Activated naive CD8-positive, alpha-beta T cell treated with anti-CD3 and anti-CD28 coated beads, Interleukin-2, amount 50 U/mL, for 16 hours (primary cell): ENCODE measurements at regions not wholly inside any gene's neighbourhood (a gene's known extent, or its start where the extent isn't known, plus 50 kb on each side); places are given as distances from the start of the nearest gene placed in this dataset.
"Not testable (repeated sequence)": the region's sequence is repeated elsewhere in the genome, so short reads cannot be mapped to it uniquely, and the experiment has no call there.

Experiments
- DNase-seq: peaks from one replicate; pipeline ENCODE4 v3.0.0-alpha.2; 2020; ENCODE audit warnings: low read depth, low spot score

DNA sequence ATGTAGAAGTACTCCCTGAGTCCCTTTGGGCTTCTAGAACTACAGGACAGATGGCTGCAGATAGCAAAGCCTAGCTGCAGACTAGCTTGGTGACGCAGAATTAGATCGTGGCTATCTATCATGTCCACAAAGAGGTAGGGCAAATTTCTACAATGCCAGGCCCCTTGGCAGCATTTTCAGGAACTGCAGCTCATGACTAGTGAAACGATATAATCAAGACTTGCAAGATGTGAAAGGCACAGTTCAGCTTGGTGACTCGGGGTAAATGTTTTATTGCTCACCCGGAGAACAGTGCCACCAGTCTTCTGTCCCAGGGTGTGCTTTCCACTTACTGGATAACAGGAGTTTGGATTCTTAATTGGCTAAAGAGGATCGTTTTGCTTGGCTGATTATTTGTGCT, 108.7 kb upstream of the LY86 start:
- DNase-seq: no peak

GRCh38 chr6:6482256-6482655, 106.3 kb upstream of the LY86 start:
- DNase-seq: no peak

DNA sequence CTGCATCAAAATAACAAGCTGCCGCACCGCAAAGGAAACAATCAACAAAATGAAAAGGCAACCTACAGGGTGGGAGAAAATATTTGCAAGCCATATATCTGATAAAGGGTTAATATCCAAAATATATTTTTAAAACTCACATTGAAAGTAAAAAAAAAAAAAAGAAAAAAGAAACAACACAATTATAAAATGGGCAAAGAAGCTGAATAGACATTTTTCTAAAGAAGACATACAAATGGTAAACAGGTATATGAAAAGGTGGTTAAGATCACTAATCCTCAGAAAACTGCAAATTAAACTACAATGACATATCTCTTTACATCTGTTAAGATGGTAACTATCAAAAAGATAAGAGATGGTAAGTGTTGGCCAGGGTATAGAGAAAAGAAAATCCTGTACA, 105.4 kb upstream of the LY86 start:
- no peak for DNase-seq

DNA sequence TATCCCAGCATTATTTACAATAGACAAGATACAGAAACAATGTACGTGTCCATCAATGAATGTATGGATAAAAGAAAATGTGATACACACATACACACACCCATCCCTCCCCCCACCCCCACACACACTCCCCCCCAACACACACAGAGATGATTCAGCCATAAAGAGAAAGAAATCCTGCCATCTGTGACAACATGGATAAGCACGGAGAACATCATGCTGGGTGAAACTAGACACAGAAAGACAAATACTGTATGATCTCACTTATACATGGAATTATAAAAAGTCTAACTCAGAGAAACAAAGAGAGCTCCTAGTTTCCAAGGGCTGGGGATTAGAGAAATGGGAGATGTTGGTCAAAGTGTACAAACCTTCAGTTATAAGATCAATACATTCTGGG, 104.8 kb upstream of the LY86 start:
- DNase-seq: no peak

DNA sequence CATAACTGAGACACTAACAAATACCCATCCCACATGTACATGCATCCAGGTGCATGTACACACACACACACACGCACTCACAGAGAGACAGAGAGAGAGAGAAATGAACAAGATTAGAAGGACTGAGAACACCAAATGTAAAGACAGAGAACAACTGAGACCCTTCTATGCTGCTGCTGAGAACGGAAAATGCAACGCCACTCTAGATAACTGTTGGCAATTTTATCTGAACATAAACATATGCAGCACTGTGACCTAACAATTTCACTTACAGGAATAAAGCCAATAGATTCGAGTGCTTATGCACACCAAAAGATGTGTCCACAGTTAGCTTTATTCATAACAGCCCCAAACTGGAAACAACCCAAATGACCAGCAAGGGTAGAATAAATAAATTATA, 103.8 kb upstream of the LY86 start:
- no peak for DNase-seq

- no peak for DNase-seq
Observed at GRCh38 chr6:6486595-6486994, 101.9 kb upstream of the LY86 start.

DNA sequence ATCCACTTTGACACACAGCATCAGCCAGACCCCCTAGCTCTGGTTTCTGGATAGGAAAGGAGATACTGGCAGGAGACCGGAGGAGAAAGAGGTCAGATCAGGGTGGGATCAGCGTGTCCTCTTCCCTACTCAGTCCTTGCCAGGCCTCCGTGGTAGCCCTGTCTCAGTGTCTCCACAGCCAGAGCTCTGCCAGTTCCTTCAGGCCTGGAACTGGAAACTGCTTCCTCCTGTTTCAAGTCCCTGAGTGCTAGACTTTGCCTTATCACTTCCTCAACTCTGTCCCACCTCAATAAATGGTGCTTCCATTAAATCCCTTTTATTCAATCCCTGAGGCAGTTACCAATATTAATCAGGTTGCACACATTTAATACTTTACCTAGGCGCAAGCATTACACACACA, 96.8 kb upstream of the LY86 start:
- DNase-seq: no peak

DNA sequence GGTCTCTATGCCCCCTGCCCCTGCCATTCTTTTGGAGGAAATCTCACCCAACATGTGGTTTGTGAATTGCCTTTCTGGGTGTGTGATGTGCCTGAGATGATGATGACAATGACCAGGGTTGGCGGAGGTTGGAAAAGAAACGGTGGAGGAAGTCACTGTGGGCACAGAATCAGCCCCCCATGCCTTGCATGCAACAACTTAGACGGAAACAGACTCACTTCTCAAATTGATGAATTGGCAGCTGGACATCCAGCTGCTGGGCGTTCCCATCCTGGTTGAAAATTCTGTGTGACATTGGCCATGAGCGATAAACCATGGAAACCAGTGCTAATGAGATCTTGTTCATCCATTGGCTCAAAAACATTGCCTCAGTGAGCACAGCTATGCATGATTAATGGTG, 95.8 kb upstream of the LY86 start:
- DNase-seq: no peak

GRCh38 chr6:6494139-6494538, 94.4 kb upstream of the LY86 start:
- DNase-seq: not testable (repeated sequence)

DNA sequence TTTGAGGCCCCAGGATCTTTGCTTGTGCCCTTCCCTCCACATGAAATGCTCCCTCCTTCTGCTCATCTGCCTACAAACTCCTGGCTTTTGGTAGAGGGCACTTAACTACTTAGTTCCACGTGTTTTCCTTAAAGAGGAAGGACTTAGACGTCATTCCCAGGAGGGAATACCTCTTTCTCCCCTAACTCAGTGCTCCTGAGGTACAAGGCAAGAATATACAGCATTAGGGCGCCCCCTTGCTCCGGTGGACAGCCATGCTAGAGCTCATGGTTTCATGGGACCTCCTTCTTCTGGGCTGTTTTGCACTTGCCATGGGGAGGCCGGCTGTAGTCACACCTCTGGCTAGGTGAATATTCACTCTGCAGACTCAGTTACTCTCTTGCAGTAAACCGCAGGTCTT, 93.8 kb upstream of the LY86 start:
- no peak for DNase-seq

DNA sequence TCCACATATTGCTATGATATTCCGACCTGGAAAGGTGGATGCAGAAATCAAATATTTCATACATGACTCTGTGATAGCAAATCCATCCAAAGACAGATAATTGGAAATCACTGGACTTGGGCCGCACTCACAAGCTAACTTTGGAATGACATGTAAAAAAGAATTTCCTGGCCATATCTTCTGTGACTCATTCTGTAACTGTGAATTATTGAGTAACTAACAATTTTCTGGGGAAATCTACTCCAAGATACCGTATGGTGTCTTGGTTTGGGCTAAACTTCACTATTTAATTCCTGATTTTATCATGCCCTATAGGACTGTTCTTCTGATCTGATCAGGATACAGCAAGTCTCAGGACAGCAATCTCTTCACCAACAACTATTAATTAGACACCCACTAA, 92.7 kb upstream of the LY86 start:
- DNase-seq: no peak

DNA sequence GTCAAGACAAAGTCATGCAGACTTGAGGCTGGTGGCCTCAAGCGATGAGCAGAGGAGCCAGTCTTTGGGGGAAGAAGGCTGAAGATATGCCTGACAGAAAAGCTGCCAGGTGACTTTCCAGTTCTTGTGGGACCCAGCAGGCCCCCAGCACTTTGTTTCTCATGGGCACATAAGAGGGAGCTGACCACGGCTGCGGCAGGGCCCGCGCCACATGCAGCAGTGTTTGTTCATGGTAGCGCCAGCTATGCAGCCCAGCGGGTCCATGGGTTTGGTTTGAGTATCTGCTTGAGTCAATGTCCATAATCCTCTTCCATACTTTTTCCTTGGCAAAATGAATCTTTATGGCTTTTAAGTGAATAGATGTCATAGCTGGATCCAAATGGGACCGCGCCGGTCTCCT, 91.0 kb upstream of the LY86 start:
- no peak for DNase-seq

DNA sequence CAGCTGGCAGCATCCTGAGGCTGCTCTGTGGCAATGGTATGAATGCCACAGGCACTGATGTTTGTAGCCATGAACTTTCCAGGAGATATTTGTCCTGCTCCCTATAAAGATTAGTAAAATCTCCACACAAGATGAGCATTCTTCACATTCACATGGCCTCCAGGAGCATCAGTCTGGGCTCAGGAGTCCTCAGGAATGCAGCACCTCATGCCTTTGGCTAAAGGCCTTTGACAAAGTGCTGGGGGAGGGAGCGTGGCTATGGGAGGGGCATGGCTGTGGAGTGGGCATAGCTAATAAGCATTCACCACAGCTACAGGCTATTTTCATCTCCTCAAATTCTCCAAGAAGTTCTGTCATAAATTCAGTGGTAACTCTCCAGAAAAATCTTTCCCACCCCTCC, 90.5 kb upstream of the LY86 start:
- no peak for DNase-seq

- DNase-seq: no peak
Observed at GRCh38 chr6:6503191-6503590, 85.3 kb upstream of the LY86 start.

GRCh38 chr6:6505111-6505510, 83.4 kb upstream of the LY86 start:
- no peak for DNase-seq

GRCh38 chr6:6508643-6509042, 79.9 kb upstream of the LY86 start:
- DNase-seq: no peak

DNA sequence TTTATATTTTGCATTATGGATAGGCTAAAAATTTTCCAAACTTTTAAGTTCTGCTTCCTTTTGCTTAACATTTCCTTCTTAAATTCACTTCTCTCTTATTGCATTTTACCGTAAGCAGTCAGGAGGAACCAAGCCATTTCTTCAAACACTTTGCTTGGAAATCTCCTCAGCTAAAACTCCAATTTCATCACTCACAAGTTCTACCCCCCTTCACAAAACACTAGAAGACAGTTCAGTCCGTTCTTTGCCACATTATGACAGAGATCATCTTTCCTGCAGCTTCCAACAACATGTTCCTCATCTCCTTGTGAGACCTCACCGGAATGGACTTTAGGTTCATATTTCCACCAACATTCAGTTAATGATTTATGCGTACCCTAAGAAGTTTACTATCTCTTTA, 79.2 kb upstream of the LY86 start:
- DNase-seq: no peak

DNA sequence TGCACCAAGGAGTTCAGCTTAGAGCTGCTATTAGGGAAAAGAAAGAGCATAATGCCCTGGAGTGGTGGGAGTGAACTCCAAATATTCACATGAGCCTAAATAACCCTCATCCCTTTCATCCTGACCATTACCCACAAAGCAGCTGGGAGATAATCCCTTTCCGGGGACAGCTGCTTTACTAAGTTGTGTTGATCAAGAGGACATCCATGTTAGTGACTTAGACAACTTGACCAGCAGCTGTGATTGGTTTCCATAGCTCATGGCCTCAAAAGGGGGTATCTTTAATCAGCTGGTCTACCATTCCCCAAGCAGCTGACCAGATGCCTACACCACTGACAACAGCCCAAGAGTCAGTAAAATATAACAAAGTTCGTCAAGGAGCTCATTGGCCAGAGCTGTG, 75.8 kb upstream of the LY86 start:
- no peak for DNase-seq

DNA sequence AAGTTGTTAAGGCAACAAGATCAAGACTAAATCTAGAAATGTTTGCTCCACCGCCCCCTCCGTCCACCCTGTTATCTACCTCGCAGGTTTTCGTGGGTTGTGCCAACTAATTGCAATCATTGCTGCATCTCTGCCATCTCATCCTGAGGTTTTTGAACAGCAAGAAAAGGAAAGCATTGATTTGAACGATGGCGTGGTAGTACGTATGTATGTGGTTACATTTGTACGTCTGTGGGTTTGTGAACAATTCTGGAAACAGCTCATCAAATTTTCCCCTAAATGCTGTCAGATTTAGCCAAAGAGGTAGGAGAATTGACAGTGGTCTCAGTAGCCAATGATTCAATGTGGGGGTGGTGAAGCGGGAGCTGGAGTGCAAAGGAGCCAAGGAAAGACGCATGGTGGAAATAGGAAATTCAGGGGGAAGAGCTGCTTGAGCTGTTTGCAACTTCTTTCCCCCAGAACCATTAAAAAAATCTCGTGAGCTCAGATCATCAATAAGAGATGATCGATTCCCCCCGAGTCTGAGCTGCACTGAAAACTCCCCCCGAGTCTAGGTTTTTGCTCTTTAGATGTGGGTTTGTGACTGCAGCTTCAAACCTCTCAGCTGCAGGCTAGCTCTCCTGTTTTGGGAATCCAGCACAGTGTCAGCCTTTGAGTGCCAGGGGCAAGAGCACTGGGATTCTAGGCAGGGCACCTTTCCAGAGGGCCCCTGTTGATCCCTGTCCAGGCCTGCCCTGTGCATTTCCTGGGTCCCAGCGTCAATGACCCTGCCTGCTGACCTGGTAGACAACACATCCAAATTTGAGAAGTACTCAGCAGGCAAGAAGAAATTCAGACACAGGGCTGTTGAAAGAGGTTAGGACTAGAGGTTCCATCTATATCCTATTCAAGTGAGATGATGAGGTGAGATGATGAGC, 72.6 kb upstream of the LY86 start:
- peak; percentile 18 for DNase-seq

- no peak for DNase-seq
Observed at GRCh38 chr6:6516666-6517458, 71.7 kb upstream of the LY86 start.

- no peak for DNase-seq
Observed at GRCh38 chr6:6518631-6519427, 69.7 kb upstream of the LY86 start.

GRCh38 chr6:6521961-6522482, 66.5 kb upstream of the LY86 start:
- DNase-seq: no peak
